Gastroesophageal sphincter (tissue), 3 donors: ENCODE measurements at regions not wholly inside any gene's neighbourhood (a gene's known extent, or its start where the extent isn't known, plus 50 kb on each side); places are given as distances from the start of the nearest gene placed in this dataset.

Source experiments
- CTCF ChIP-seq, 4 experiments: fragments of 200-600 bp in 2 of 4; fragments of 450-650 bp in 2 of 4; sonication (generic) in 1 of 4; IDR thresholded peaks; one replicate each; pipeline ENCODE4 v1.5.1; 2017 to 2019; ENCODE audit warnings: antibody characterized with exemption in 4 of 4, mild to moderate bottlenecking in 2 of 4, moderate library complexity in 2 of 4
- EP300 ChIP-seq: sonication (generic); formaldehyde crosslinking; IDR thresholded peaks from one replicate; pipeline ENCODE4 v1.6.1; 2017; ENCODE audit warnings: antibody characterized with exemption, mild to moderate bottlenecking
- POLR2A ChIP-seq, 2 donors: fragments of 450-650 bp; IDR thresholded peaks; one replicate each; pipeline ENCODE4 v1.6.1; 2017; ENCODE audit warnings: antibody characterized with exemption in 2 of 2, mild to moderate bottlenecking in 2 of 2, moderate library complexity in 1 of 2
- POLR2AphosphoS5 ChIP-seq: sonication (generic); formaldehyde crosslinking; IDR thresholded peaks from one replicate; pipeline ENCODE4 v1.6.1; 2017; ENCODE audit warnings: antibody characterized with exemption

- TF ChIP-seq POLR2AphosphoS5 (no peak), CTCF (IDR thresholded peaks at IDR 0.05) (no peak), POLR2A (IDR thresholded peaks at IDR 0.05) (no peak), EP300 (no peak)
Observed at GRCh38 chr4:14640476-14640875, 361.8 kb upstream of the CPEB2 start.
